ENCODE measurements at regions not wholly inside any gene's neighbourhood (a gene's known extent, or its start where the extent isn't known, plus 50 kb on each side); places are given as distances from the start of the nearest gene placed in this dataset.

GRCh38 chr17:56700919-56701420 lies 107.5 kb downstream of the NOG start:
- DNase-seq = no peak
- peaks cover 10% of the 10 kb centered on the region for H3K36me3 Mint-ChIP-seq (ENCODE audit: insufficient read depth, unreplicated experiment)
- H3K27ac Mint-ChIP-seq (ENCODE audit: unreplicated experiment) = no peak overlapping the region

GRCh38 chr17:56707312-56708219 lies 114.1 kb downstream of the NOG start:
- Mint-ChIP-seq H3K27ac (ENCODE audit: unreplicated experiment) (no peak overlapping the region), H3K4me3 (ENCODE audit: low read depth, unreplicated experiment) (no peak overlapping the region), H3K9me3 (ENCODE audit: low read depth, unreplicated experiment) (no peaks in the 10 kb centered on the region), H3K4me1 (ENCODE audit: low read depth, unreplicated experiment) (no peaks in the 10 kb centered on the region), H3K27me3 (ENCODE audit: unreplicated experiment) (no peaks in the 10 kb centered on the region), H3K36me3 (ENCODE audit: insufficient read depth, unreplicated experiment) (no peaks in the 10 kb centered on the region)
- CTCF ChIA-PET = no interaction called here
- DNase-seq = no peak
- BruUV-seq (replicated peaks) = no TSS peak
- TF ChIP-seq CTCF (IDR thresholded peaks at IDR 0.05; ENCODE audit: unreplicated experiment) = no peak
- intact Hi-C loops (cut with micrococcal nuclease; ENCODE audit: unreplicated experiment) = no loop called here

More at GRCh38 chr17:56700919-56701420, 107.5 kb downstream of the NOG start:
- intact Hi-C loops (cut with micrococcal nuclease; ENCODE audit: unreplicated experiment) = no loop called here
- Mint-ChIP-seq H3K4me1 (ENCODE audit: low read depth, unreplicated experiment) (peaks cover 14% of the 10 kb centered on the region), H3K4me3 (ENCODE audit: low read depth, unreplicated experiment) (no peak overlapping the region), H3K27me3 (ENCODE audit: unreplicated experiment) (no peaks in the 10 kb centered on the region), H3K9me3 (ENCODE audit: low read depth, unreplicated experiment) (no peaks in the 10 kb centered on the region)
- CTCF ChIA-PET = no interaction called here
- no peak for TF ChIP-seq CTCF (IDR thresholded peaks at IDR 0.05; ENCODE audit: unreplicated experiment)
- no TSS peak for BruUV-seq (replicated peaks)

- H3K4me1 Mint-ChIP-seq (ENCODE audit: low read depth, unreplicated experiment) = no peaks in the 10 kb centered on the region
- no peak for DNase-seq
- BruUV-seq (replicated peaks) = no TSS peak
- TF ChIP-seq CTCF (IDR thresholded peaks at IDR 0.05; ENCODE audit: unreplicated experiment) = no peak
- no peaks in the 10 kb centered on the region for H3K27me3 Mint-ChIP-seq (ENCODE audit: unreplicated experiment)
- no peak overlapping the region for H3K4me3 Mint-ChIP-seq (ENCODE audit: low read depth, unreplicated experiment)
- H3K36me3 Mint-ChIP-seq (ENCODE audit: insufficient read depth, unreplicated experiment) = no peaks in the 10 kb centered on the region
- CTCF ChIA-PET = interaction anchor here (0.6 kb wide), 1 partner anchor 1410 kb away, joined by 6 read pairs; no protein-coding TSS in a partner anchor
- intact Hi-C loops (cut with micrococcal nuclease; ENCODE audit: unreplicated experiment) = no loop called here
- H3K9me3 Mint-ChIP-seq (ENCODE audit: low read depth, unreplicated experiment) = no peaks in the 10 kb centered on the region
- H3K27ac Mint-ChIP-seq (ENCODE audit: unreplicated experiment) = no peak overlapping the region
Observed at GRCh38 chr17:56708220-56708558, 114.7 kb downstream of the NOG start.

- no peaks in the 10 kb centered on the region for H3K27me3 Mint-ChIP-seq (ENCODE audit: unreplicated experiment)
- CTCF ChIA-PET = interaction anchor here (0.6 kb wide), 1 partner anchor 1409 kb away, joined by 6 read pairs; no protein-coding TSS in a partner anchor
- no peaks in the 10 kb centered on the region for H3K4me1 Mint-ChIP-seq (ENCODE audit: low read depth, unreplicated experiment)
- intact Hi-C loops (cut with micrococcal nuclease; ENCODE audit: unreplicated experiment) = no loop called here
- H3K4me3 Mint-ChIP-seq (ENCODE audit: low read depth, unreplicated experiment) = no peak overlapping the region
- no peaks in the 10 kb centered on the region for H3K9me3 Mint-ChIP-seq (ENCODE audit: low read depth, unreplicated experiment)
- DNase-seq = no peak
- H3K36me3 Mint-ChIP-seq (ENCODE audit: insufficient read depth, unreplicated experiment) = no peaks in the 10 kb centered on the region
- no peak for TF ChIP-seq CTCF (IDR thresholded peaks at IDR 0.05; ENCODE audit: unreplicated experiment)
- no TSS peak for BruUV-seq (replicated peaks)
- no peak overlapping the region for H3K27ac Mint-ChIP-seq (ENCODE audit: unreplicated experiment)
Observed at GRCh38 chr17:56708670-56709410, 115.3 kb downstream of the NOG start.
